ENCODE measurements at regions not wholly inside any gene's neighbourhood (a gene's known extent, or its start where the extent isn't known, plus 50 kb on each side); places are given as distances from the start of the nearest gene placed in this dataset.

DNA sequence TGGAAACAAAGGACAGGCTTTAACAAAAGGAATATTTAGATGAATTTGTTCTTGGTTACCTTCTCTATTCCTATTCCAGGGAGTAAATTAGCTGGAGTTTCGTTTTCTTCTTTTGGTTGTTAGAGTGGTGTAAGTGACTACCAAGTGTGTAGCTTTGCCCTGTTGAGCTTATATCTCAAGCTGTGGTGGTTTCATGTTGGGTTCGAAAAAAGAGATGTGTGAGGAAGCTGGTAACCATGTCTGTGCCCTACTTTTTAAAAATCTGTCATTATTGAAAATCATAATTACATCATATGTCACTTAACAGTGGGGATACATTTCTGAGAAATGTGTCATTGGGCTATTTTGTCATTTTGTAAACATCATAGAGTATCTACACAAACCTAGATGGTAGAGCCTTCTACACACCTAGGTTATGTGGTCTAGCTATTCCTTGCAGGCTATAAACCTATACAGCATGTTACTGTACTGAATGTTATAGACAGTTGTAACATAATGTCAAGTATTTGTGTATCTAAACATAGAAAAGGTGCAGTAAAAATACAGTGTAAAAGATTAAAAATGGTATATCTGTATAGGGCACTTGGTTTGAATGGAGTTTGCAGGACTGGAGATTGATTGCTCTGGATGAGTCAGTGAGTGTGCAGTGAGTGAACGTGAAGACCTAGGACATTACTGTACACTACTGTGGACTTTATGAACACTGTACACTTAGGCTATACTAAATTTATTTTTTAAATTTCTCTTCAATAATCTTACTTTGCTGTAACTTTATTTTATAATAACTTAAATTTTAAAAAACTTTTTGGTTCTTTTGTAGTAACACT is 90.4 kb downstream of the SEPTIN7 start:
- no peak for TF ChIP-seq CTCF (IDR thresholded peaks at IDR 0.05; ENCODE audit: insufficient read depth, low read length)
- no peak for DNase-seq (ENCODE audit: low read depth)
- H3K4me3 ChIP-seq (ENCODE audit: low read depth, low read length): no peak overlapping the region

DNA sequence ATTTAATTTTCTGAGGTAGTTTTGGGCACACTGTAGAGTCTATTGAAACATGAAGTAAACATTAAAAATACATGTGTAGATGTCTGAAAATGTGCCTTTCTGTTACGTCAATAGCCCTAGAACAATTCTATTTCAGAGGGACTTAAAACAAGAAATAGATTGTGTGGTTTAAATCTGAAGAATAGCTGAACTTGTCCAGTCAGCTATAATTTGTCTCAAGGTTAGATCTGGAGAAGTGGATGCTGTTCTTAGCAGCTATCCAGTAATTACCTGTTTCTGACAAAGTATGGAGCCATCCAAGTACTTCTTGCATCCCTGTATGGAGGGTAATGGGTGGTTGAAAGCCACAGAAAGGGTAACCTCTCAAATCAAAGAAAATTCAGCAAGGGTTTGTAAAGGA is 92.8 kb downstream of the SEPTIN7 start:
- no peak for DNase-seq (ENCODE audit: low read depth)
- H3K4me3 ChIP-seq (ENCODE audit: low read depth, low read length): no peak overlapping the region
- TF ChIP-seq CTCF (IDR thresholded peaks at IDR 0.05; ENCODE audit: insufficient read depth, low read length): no peak

DNA sequence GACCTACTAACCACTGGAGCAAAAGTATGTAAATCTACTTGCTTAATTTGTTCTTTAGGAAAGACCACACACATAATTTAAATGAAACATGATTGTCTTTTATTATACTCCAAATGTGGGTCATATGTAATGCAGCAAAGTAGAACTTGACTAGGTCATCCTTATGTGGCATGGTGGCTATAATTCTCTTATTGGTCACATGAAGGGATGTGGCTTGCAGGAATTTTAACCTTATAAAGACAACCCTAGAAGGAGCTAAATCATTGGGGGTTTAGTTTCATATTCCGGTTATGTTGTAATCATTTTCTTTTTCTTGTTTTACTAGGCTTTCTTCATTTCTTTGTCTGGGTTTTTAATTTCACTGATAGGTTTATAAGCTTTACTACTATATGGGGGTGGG is 93.9 kb downstream of the SEPTIN7 start:
- DNase-seq (ENCODE audit: low read depth): no peak
- TF ChIP-seq CTCF (IDR thresholded peaks at IDR 0.05; ENCODE audit: insufficient read depth, low read length): no peak
- H3K4me3 ChIP-seq (ENCODE audit: low read depth, low read length): no peak overlapping the region

DNA sequence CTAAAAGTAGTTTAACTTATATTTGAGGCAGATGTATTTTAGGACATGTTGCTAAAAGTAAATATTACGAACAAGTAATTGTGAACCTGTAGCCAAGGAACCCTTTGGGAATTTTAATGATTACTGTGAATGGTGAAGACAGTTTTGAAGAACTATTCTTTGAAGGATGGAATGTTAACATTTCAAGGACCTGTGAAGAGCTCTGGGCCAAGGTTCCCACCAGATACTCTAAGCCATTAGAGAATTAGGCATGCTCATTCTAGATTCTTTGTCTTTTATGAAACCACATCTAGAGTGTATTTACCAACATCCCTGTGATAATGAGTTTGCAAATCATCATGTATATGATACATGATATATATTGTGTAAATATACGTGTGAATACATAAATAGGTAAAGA is 99.8 kb downstream of the SEPTIN7 start:
- no peak for DNase-seq (ENCODE audit: low read depth)
- no peak for TF ChIP-seq CTCF (IDR thresholded peaks at IDR 0.05; ENCODE audit: insufficient read depth, low read length)
- no peak overlapping the region for H3K4me3 ChIP-seq (ENCODE audit: low read depth, low read length)

GRCh38 chr7:35905555-35905954 is 104.7 kb downstream of the SEPTIN7 start:
- H3K4me3 ChIP-seq (ENCODE audit: low read depth, low read length): no peak overlapping the region
- no peak for TF ChIP-seq CTCF (IDR thresholded peaks at IDR 0.05; ENCODE audit: insufficient read depth, low read length)
- DNase-seq (ENCODE audit: low read depth): peak; percentile 50

- no peak overlapping the region for H3K4me3 ChIP-seq (ENCODE audit: low read depth, low read length)
- DNase-seq (ENCODE audit: low read depth): peak; percentile 86
- peak; percentile 91 for TF ChIP-seq CTCF (IDR thresholded peaks at IDR 0.05; ENCODE audit: insufficient read depth, low read length)
These were observed 105.5 kb downstream of the SEPTIN7 start for GRCh38 chr7:35906191-35906908.

All from fibroblast of the aortic adventitia (primary cell).